H9 (cell line): ENCODE measurements at regions not wholly inside any gene's neighbourhood (a gene's known extent, or its start where the extent isn't known, plus 50 kb on each side); places are given as distances from the start of the nearest gene placed in this dataset.

Experiments
- DNase-seq: peaks from one replicate; pipeline ENCODE4 v3.0.0-alpha.2; 2017
- H2AFZ ChIP-seq: one replicate; pipeline ENCODE4 v1.6.1; 2013; ENCODE audit warnings: mild to moderate bottlenecking, low read length, control low read depth, moderate library complexity
- H2AK5ac ChIP-seq: 2 replicates; pipeline ENCODE4 v1.6.1; 2013; ENCODE audit warnings: low read length, control low read depth, mixed read lengths; ENCODE audit not compliant: insufficient read length
- H2BK120ac ChIP-seq: one replicate; pipeline ENCODE4 v1.6.1; 2013; ENCODE audit warnings: low read depth, mild to moderate bottlenecking, low read length, control low read depth, inconsistent platforms; ENCODE audit not compliant: poor library complexity, severe bottlenecking
- H2BK12ac ChIP-seq: 2 replicates; pipeline ENCODE4 v1.6.1; 2013; ENCODE audit warnings: low read length, control low read depth, mixed read lengths, low read depth; ENCODE audit not compliant: insufficient read length
- H2BK15ac ChIP-seq: 2 replicates; pipeline ENCODE4 v1.6.1; 2013; ENCODE audit warnings: low read depth, low read length, control low read depth
- H2BK20ac ChIP-seq: one replicate; pipeline ENCODE4 v1.6.1; 2013; ENCODE audit warnings: low read depth, mild to moderate bottlenecking, low read length, control low read depth, inconsistent platforms; ENCODE audit not compliant: poor library complexity, severe bottlenecking
- H2BK5ac ChIP-seq: 2 replicates; pipeline ENCODE4 v1.6.1; 2013; ENCODE audit warnings: low read length, control low read depth, mixed read lengths; ENCODE audit not compliant: insufficient read length
- H3K14ac ChIP-seq: 2 replicates; pipeline ENCODE4 v1.6.1; 2013; ENCODE audit warnings: low read length, control low read depth; ENCODE audit not compliant: insufficient read depth
- H3K18ac ChIP-seq: 2 replicates; pipeline ENCODE4 v1.6.1; 2013; ENCODE audit warnings: low read depth, mild to moderate bottlenecking, mixed read lengths, low read length, control low read depth; ENCODE audit not compliant: insufficient read length
- H3K23ac ChIP-seq: 2 replicates; pipeline ENCODE4 v1.6.1; 2013; ENCODE audit warnings: low read length, control low read depth, mixed read lengths, low read depth; ENCODE audit not compliant: insufficient read length
- H3K23me2 ChIP-seq: 2 replicates; pipeline ENCODE4 v1.6.1; 2013; ENCODE audit warnings: low read depth, mild to moderate bottlenecking, mixed read lengths, low read length, control low read depth; ENCODE audit not compliant: insufficient read length, poor library complexity, severe bottlenecking
- H3K27ac ChIP-seq: 2 replicates; pipeline ENCODE4 v1.5.1; 2013; ENCODE audit warnings: low read length, control low read depth, mixed read lengths, low read depth; ENCODE audit not compliant: insufficient read length
- H3K27me3 ChIP-seq: 2 replicates; pipeline ENCODE4 v1.6.1; 2013; ENCODE audit warnings: low read length, control low read depth, inconsistent platforms; ENCODE audit not compliant: insufficient read depth
- H3K4ac ChIP-seq: 2 replicates; pipeline ENCODE4 v1.6.1; 2013; ENCODE audit warnings: low read depth, mild to moderate bottlenecking, control low read depth, inconsistent platforms, low read length, moderate library complexity
- H3K4me1 ChIP-seq: 2 replicates; pipeline ENCODE4 v1.6.1; 2013; ENCODE audit warnings: low read length, control low read depth, inconsistent platforms; ENCODE audit not compliant: insufficient read depth
- H3K4me2 ChIP-seq: 2 replicates; pipeline ENCODE4 v1.6.1; 2013; ENCODE audit warnings: low read length, control low read depth, mixed read lengths; ENCODE audit not compliant: insufficient read length, insufficient read depth
- H3K56ac ChIP-seq: 2 replicates; pipeline ENCODE4 v1.6.1; 2013; ENCODE audit warnings: low read depth, mild to moderate bottlenecking, mixed read lengths, low read length, control low read depth; ENCODE audit not compliant: insufficient read length
- H3K79me1 ChIP-seq: 2 replicates; pipeline ENCODE4 v1.6.1; 2013; ENCODE audit warnings: low read depth, mild to moderate bottlenecking, moderate library complexity, low read length, control low read depth, inconsistent platforms; ENCODE audit not compliant: insufficient read depth, poor library complexity, severe bottlenecking
- H3K79me2 ChIP-seq: 2 replicates; pipeline ENCODE4 v1.6.1; 2013; ENCODE audit warnings: low read length, control low read depth, inconsistent platforms; ENCODE audit not compliant: insufficient read depth
- H3K9ac ChIP-seq: 2 replicates; pipeline ENCODE4 v1.6.1; 2013; ENCODE audit warnings: low read length, control low read depth, mixed read lengths; ENCODE audit not compliant: insufficient read length; ENCODE audit errors: extremely low read depth
- H3K9me3 ChIP-seq: one replicate; pipeline ENCODE4 v1.6.1; 2013; ENCODE audit warnings: low read depth, low read length, inconsistent platforms; ENCODE audit not compliant: control insufficient read depth
- H3T11ph ChIP-seq: one replicate; pipeline ENCODE4 v1.6.1; 2013; ENCODE audit warnings: mild to moderate bottlenecking, low read length, control low read depth, inconsistent platforms
- H4K20me1 ChIP-seq: one replicate; pipeline ENCODE4 v1.6.1; 2013; ENCODE audit not compliant: control insufficient read depth, insufficient read length, insufficient read depth
- H4K5ac ChIP-seq: 2 replicates; pipeline ENCODE4 v1.6.1; 2013; ENCODE audit warnings: low read depth, mild to moderate bottlenecking, mixed read lengths, low read length, control low read depth; ENCODE audit not compliant: insufficient read length
- H4K8ac ChIP-seq: replicated peaks from 2 replicates; pipeline ENCODE4 v1.6.1; 2013; ENCODE audit warnings: low read length, control low read depth, mixed read lengths, low read depth; ENCODE audit not compliant: insufficient read length
- H4K91ac ChIP-seq: 2 replicates; pipeline ENCODE4 v1.6.1; 2013; ENCODE audit warnings: low read depth, mild to moderate bottlenecking, moderate library complexity, mixed read lengths, low read length, control low read depth; ENCODE audit not compliant: insufficient read length
- H3K27ac Mint-ChIP-seq, 3 experiments: 2 replicates in 2 of 3; 3 replicates in 1 of 3; pipeline ENCODE4 v1.8.0; 2020 to 2021; ENCODE audit warnings: mixed read lengths in 3 of 3, mild to moderate bottlenecking in 1 of 3, moderate library complexity in 1 of 3
- H3K27me3 Mint-ChIP-seq: 2 replicates; pipeline ENCODE4 v1.8.0; 2021; ENCODE audit warnings: low read depth, mild to moderate bottlenecking, moderate library complexity, mixed read lengths
- H3K36me3 Mint-ChIP-seq, 3 experiments: 2 replicates in 2 of 3; 3 replicates in 1 of 3; pipeline ENCODE4 v1.8.0; 2020 to 2021; ENCODE audit warnings: low read depth in 3 of 3, mixed read lengths in 3 of 3; ENCODE audit not compliant: insufficient read depth in 1 of 3
- H3K4me1 Mint-ChIP-seq, 2 experiments: 2 replicates each; pipeline ENCODE4 v1.8.0; 2020; ENCODE audit warnings: mixed read lengths in 2 of 2
- H3K4me3 Mint-ChIP-seq, 2 experiments: 2 replicates in 1 of 2; 3 replicates in 1 of 2; pipeline ENCODE4 v1.8.0; 2020 to 2021; ENCODE audit warnings: mild to moderate bottlenecking in 2 of 2, mixed read lengths in 2 of 2, moderate library complexity in 1 of 2
- H3K9me3 Mint-ChIP-seq, 2 experiments: 2 replicates in 1 of 2; 3 replicates in 1 of 2; pipeline ENCODE4 v1.8.0; 2020; ENCODE audit warnings: mild to moderate bottlenecking in 2 of 2, mixed read lengths in 2 of 2, moderate library complexity in 1 of 2
- WGBS: extraction: QIAGEN DNeasy Blood & Tissue Kit; methylation state at CpG from one replicate; pipeline ENCODE4 v1.1.7; 2013; ENCODE audit warnings: missing lambda C conversion rate, low lambda C conversion rate, mixed read lengths; ENCODE audit not compliant: insufficient read length; ENCODE audit errors: extremely low coverage; 5-methylcytosine and 5-hydroxymethylcytosine counted together
- TF ChIP-seq, protein P1 (sequence below): fragments of 200-600 bp; sonication (generic); conservative IDR thresholded peaks from 3 replicates; pipeline ENCODE4 v1.8.0; 2021; ENCODE audit warnings: antibody characterized with exemption, mild to moderate bottlenecking

DNA sequence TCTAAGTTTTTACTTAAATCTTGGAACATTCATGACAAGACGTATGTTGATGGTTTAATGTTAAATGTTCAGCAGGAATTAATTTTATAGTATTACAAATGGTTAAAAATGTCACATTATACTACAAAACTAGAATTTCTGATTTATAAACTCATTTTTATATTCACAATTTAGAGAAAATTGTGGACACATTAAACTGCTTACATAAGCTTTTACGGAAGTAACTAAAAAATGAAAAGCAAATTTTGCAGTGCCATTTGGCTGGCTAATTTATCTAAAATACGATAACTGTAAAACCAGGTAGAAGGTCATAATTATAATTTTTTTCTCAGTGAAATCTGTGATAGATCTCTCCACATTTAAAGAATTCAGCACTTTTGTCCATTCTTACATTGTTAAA is 190.2 kb upstream of the GPC6 start:
- H3K27me3 Mint-ChIP-seq = no peaks in the 10 kb centered on the region
- Histone ChIP-seq H3K14ac (no peak overlapping the region), H3K18ac (no peak overlapping the region), H2BK20ac (no peak overlapping the region), H2BK15ac (no peak overlapping the region), H3K79me1 (no peaks in the 10 kb centered on the region), H4K8ac (no peak overlapping the region), H3K27ac (no peak overlapping the region), H2AFZ (no peak overlapping the region), H3K56ac (no peak overlapping the region), H3K4me1 (no peaks in the 10 kb centered on the region), H4K91ac (no peak overlapping the region), H2AK5ac (no peak overlapping the region), H3K23ac (no peak overlapping the region), H3K9me3 (no peaks in the 10 kb centered on the region), H3K4ac (no peak overlapping the region), H3K27me3 (no peaks in the 10 kb centered on the region), H3T11ph (no peak overlapping the region), H4K5ac (no peak overlapping the region), H3K4me2 (no peak overlapping the region), H3K9ac (no peak overlapping the region), H2BK12ac (no peak overlapping the region), H4K20me1 (no peaks in the 10 kb centered on the region), H3K23me2 (no peaks in the 10 kb centered on the region), H2BK120ac (no peak overlapping the region), H3K79me2 (no peaks in the 10 kb centered on the region), H2BK5ac (no peak overlapping the region)
- no CpG with 5 or more reads among the region's 3 CpGs for WGBS
- peaks cover 3 to 5% of the 10 kb centered on the region in 2 experiments; a peak in 4 of 5 replicates for H3K9me3 Mint-ChIP-seq
- H3K4me1 Mint-ChIP-seq = peaks cover 5% of the 10 kb centered on the region in 2 experiments
- no peak overlapping the region for H3K27ac Mint-ChIP-seq
- TF ChIP-seq, protein P1, sequence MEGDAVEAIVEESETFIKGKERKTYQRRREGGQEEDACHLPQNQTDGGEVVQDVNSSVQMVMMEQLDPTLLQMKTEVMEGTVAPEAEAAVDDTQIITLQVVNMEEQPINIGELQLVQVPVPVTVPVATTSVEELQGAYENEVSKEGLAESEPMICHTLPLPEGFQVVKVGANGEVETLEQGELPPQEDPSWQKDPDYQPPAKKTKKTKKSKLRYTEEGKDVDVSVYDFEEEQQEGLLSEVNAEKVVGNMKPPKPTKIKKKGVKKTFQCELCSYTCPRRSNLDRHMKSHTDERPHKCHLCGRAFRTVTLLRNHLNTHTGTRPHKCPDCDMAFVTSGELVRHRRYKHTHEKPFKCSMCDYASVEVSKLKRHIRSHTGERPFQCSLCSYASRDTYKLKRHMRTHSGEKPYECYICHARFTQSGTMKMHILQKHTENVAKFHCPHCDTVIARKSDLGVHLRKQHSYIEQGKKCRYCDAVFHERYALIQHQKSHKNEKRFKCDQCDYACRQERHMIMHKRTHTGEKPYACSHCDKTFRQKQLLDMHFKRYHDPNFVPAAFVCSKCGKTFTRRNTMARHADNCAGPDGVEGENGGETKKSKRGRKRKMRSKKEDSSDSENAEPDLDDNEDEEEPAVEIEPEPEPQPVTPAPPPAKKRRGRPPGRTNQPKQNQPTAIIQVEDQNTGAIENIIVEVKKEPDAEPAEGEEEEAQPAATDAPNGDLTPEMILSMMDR = no peak
- peaks cover 0 to 10% (median 4%) of the 10 kb centered on the region in 3 experiments; a peak in 4 of 7 replicates for H3K36me3 Mint-ChIP-seq
- DNase-seq = no peak
- no peak overlapping the region for H3K4me3 Mint-ChIP-seq
